Breast epithelium (tissue), 3 donors: ENCODE measurements at regions not wholly inside any gene's neighbourhood (a gene's known extent, or its start where the extent isn't known, plus 50 kb on each side); places are given as distances from the start of the nearest gene placed in this dataset.

Source experiments
- CTCF ChIP-seq, 3 donors: fragments of 450-650 bp; IDR thresholded peaks; one replicate each; pipeline ENCODE4 v1.5.1; 2016 to 2017; ENCODE audit warnings: antibody characterized with exemption in 3 of 3, mild to moderate bottlenecking in 3 of 3, moderate library complexity in 3 of 3
- POLR2A ChIP-seq: fragments of 450-650 bp; IDR thresholded peaks from one replicate; pipeline ENCODE4 v1.6.1; 2016; ENCODE audit warnings: antibody characterized with exemption, mild to moderate bottlenecking, moderate library complexity
- POLR2AphosphoS5 ChIP-seq, 3 donors: sonication (generic); formaldehyde crosslinking; IDR thresholded peaks; one replicate each; pipeline ENCODE4 v1.6.1; 2017; ENCODE audit warnings: antibody characterized with exemption in 3 of 3

GRCh38 chr2:167827352-167828097, 419.9 kb downstream of the STK39 start:
- TF ChIP-seq CTCF (IDR thresholded peaks at IDR 0.05) (no peak), POLR2AphosphoS5 (IDR thresholded peaks at IDR 0.05) (no peak), POLR2A (no peak)
